SK-N-SH (cell line): ENCODE measurements at regions not wholly inside any gene's neighbourhood (a gene's known extent, or its start where the extent isn't known, plus 50 kb on each side); places are given as distances from the start of the nearest gene placed in this dataset.

Experiments
- CTCF ChIA-PET: fragments of 300-600, 350-600 bp; formaldehyde crosslinking; extraction: SDS; loops from one replicate; lab custom pipeline; 2021; lab: Yijun Ruan, JAX
- POLR2A ChIA-PET: fragments of 350-600 bp; sonication (Branson Sonifier 250); formaldehyde crosslinking; extraction: SDS; loops from one replicate; lab custom pipeline; 2020; ENCODE audit warnings: antibody characterized with exemption, inconsistent platforms; lab: Yijun Ruan, JAX
- DNase-seq: peaks from one replicate; pipeline ENCODE4 v3.0.0; 2012
- H2AFZ ChIP-seq: fragments of 200-600 bp; sonication (generic); 2 replicates; pipeline ENCODE4 v1.8.1; 2016; ENCODE audit warnings: antibody characterized with exemption, mild to moderate bottlenecking, low read depth
- H3F3A ChIP-seq: fragments of 200-600 bp; sonication (generic); replicated peaks from 2 replicates; pipeline ENCODE3; 2016; ENCODE audit warnings: antibody characterized with exemption, mild to moderate bottlenecking; ENCODE audit not compliant: insufficient read depth
- H3K27ac ChIP-seq, 2 experiments: fragments of 200-500 bp in 1 of 2; fragments of 200-600 bp in 1 of 2; sonication (Bioruptor generic) in 1 of 2; sonication (generic), shearing (Covaris generic) in 1 of 2; 2 replicates each; pipeline versions ENCODE4 v1.5.1 to v1.6.1; 2014 to 2016; ENCODE audit warnings: low read depth in 2 of 2, inconsistent platforms in 1 of 2, low read length in 1 of 2, mild to moderate bottlenecking in 1 of 2, mixed read lengths in 1 of 2
- H3K27me3 ChIP-seq: fragments of 200-600 bp; sonication (generic), shearing (Covaris generic); 2 replicates; pipeline ENCODE4 v1.6.1; 2016; ENCODE audit warnings: mixed run types; ENCODE audit not compliant: insufficient read depth
- H3K36me3 ChIP-seq, 2 experiments: fragments of 200-500 bp in 1 of 2; fragments of 200-600 bp in 1 of 2; sonication (Bioruptor generic) in 1 of 2; sonication (generic) in 1 of 2; replicated peaks in 1 of 2; 2 replicates each; pipeline versions ENCODE3 to v1.5.1; 2014 to 2016; ENCODE audit warnings: low read length in 1 of 2, mild to moderate bottlenecking in 1 of 2; ENCODE audit not compliant: insufficient read depth in 2 of 2, control insufficient read depth in 1 of 2
- H3K4me1 ChIP-seq, 2 experiments: fragments of 200-500 bp in 1 of 2; fragments of 200-600 bp in 1 of 2; sonication (Bioruptor generic) in 1 of 2; sonication (generic), shearing (Covaris generic) in 1 of 2; 2 replicates each; pipeline versions ENCODE4 v1.5.1 to v1.6.1; 2014 to 2016; ENCODE audit warnings: low read depth in 1 of 2, low read length in 1 of 2, mixed run types in 1 of 2; ENCODE audit not compliant: insufficient read depth in 2 of 2, control insufficient read depth in 1 of 2
- H3K4me2 ChIP-seq: fragments of 200-600 bp; sonication (generic), shearing (Covaris generic); 2 replicates; pipeline ENCODE4 v1.6.1; 2017; ENCODE audit warnings: mixed run types
- H3K4me3 ChIP-seq, 2 experiments: fragments of 200-500 bp in 1 of 2; fragments of 200-600 bp in 1 of 2; sonication (Bioruptor generic) in 1 of 2; sonication (generic), shearing (Covaris generic) in 1 of 2; 2 replicates each; pipeline versions ENCODE4 v1.5.1 to v1.8.1; 2014 to 2016; ENCODE audit warnings: low read depth in 2 of 2, inconsistent platforms in 1 of 2, low read length in 1 of 2, mild to moderate bottlenecking in 1 of 2, mixed read lengths in 1 of 2, moderate library complexity in 1 of 2
- H3K79me2 ChIP-seq: fragments of 200-600 bp; sonication (generic); 2 replicates; pipeline ENCODE4 v1.8.1; 2017; ENCODE audit warnings: mild to moderate bottlenecking; ENCODE audit not compliant: insufficient read depth
- H3K9ac ChIP-seq: fragments of 200-600 bp; sonication (generic); 2 replicates; pipeline ENCODE4 v1.6.1; 2017; ENCODE audit warnings: mixed run types
- H3K9me2 ChIP-seq: fragments of 200-600 bp; sonication (generic); 2 replicates; pipeline ENCODE4 v1.6.1; 2017; ENCODE audit warnings: mixed run types
- H3K9me3 ChIP-seq: fragments of 200-600 bp; sonication (generic); 2 replicates; pipeline ENCODE4 v1.6.1; 2017; ENCODE audit warnings: mixed run types, mild to moderate bottlenecking, moderate library complexity
- H4K20me1 ChIP-seq: fragments of 200-600 bp; sonication (generic); 2 replicates; pipeline ENCODE4 v1.6.1; 2017; ENCODE audit warnings: mild to moderate bottlenecking, mixed run types; ENCODE audit not compliant: insufficient read depth
- EP300 ChIP-seq, 2 experiments: IDR thresholded peaks; 2 replicates each; pipeline versions ENCODE4 v1.4.0 to v1.6.1; 2012; ENCODE audit warnings: borderline replicate concordance in 1 of 2, low read depth in 1 of 2, low read length in 1 of 2
- EZH2phosphoT487 ChIP-seq: fragments of 200-600 bp; sonication (generic); IDR thresholded peaks from 2 replicates; pipeline ENCODE4 v1.6.1; 2017; ENCODE audit warnings: low read depth, mixed run types, mild to moderate bottlenecking, antibody characterized with exemption, moderate library complexity, borderline replicate concordance
- FOSL2 ChIP-seq: IDR thresholded peaks from 2 replicates; pipeline ENCODE4 v1.4.0; 2012; ENCODE audit warnings: low read depth, mild to moderate bottlenecking, moderate library complexity, borderline replicate concordance
- FOXM1 ChIP-seq: IDR thresholded peaks from 2 replicates; pipeline ENCODE4 v1.4.0; 2012; ENCODE audit warnings: low read depth, mild to moderate bottlenecking
- JUND ChIP-seq: IDR thresholded peaks from 2 replicates; pipeline ENCODE4 v1.4.0; 2012
- MXI1 ChIP-seq: IDR thresholded peaks from 2 replicates; pipeline ENCODE4 v1.6.1; 2012; ENCODE audit warnings: mild to moderate bottlenecking, low read depth, low read length, improper control_type of control experiment
- NFIC ChIP-seq: IDR thresholded peaks from 2 replicates; pipeline ENCODE4 v1.4.0; 2012; ENCODE audit warnings: borderline replicate concordance
- NRF1 ChIP-seq: IDR thresholded peaks from 2 replicates; pipeline ENCODE4 v1.6.1; 2012; ENCODE audit warnings: low read depth, mild to moderate bottlenecking, low read length
- RAD21 ChIP-seq: IDR thresholded peaks from 2 replicates; pipeline ENCODE4 v1.6.1; 2012; ENCODE audit warnings: mild to moderate bottlenecking, low read length
- RCOR1 ChIP-seq: fragments of 150-350 bp; IDR thresholded peaks from 2 replicates; pipeline ENCODE4 v1.6.1; 2017; ENCODE audit warnings: antibody characterized with exemption, low read length
- REST ChIP-seq: IDR thresholded peaks from 2 replicates; pipeline ENCODE4 v1.6.1; 2012; ENCODE audit warnings: mild to moderate bottlenecking, low read depth, low read length, moderate library complexity
- RFX5 ChIP-seq: IDR thresholded peaks from 2 replicates; pipeline ENCODE4 v1.6.1; 2012; ENCODE audit warnings: mild to moderate bottlenecking, improper control_type of control experiment, low read length
- SIN3A ChIP-seq: IDR thresholded peaks from 2 replicates; pipeline ENCODE4 v1.6.1; 2012; ENCODE audit warnings: low read depth, mild to moderate bottlenecking, low read length, moderate library complexity, borderline replicate concordance
- TAF1 ChIP-seq: IDR thresholded peaks from 2 replicates; pipeline ENCODE4 v1.6.1; 2012; ENCODE audit warnings: low read depth, mild to moderate bottlenecking, low read length, moderate library complexity, borderline replicate concordance
- YY1 ChIP-seq: IDR thresholded peaks from 2 replicates; pipeline ENCODE4 v1.4.0; 2012; ENCODE audit warnings: low read depth, mild to moderate bottlenecking
- WGBS: methylation state at CpG from one replicate; pipeline ENCODE4 v1.1.6; 2017; ENCODE audit warnings: low lambda C conversion rate; 5-methylcytosine and 5-hydroxymethylcytosine counted together

- Histone ChIP-seq H3K27me3 (no peaks in the 10 kb centered on the region), H3K9me2 (no peaks in the 10 kb centered on the region), H3K27ac (no peak overlapping the region), H3K4me1 (peaks cover 19 to 42% of the 10 kb centered on the region in 2 experiments; a peak in 3 of 4 replicates), H3F3A (no peaks in the 10 kb centered on the region), H3K79me2 (no peaks in the 10 kb centered on the region)
- POLR2A ChIA-PET = no interaction called here
- TF ChIP-seq EP300 (IDR thresholded peaks at IDR 0.05; ENCODE audit: borderline replicate concordance in 1 of 2, low read depth in 1 of 2, low read length in 1 of 2) = peak in 1 of 2 experiments; percentile 13; a peak in 1 of 4 replicates
- TF ChIP-seq RFX5 = no peak
- TF ChIP-seq, all 33 proteins: peak for 1
- Histone ChIP-seq H3K9ac (no peak overlapping the region), H3K4me2 (no peak overlapping the region), H4K20me1 (no peaks in the 10 kb centered on the region), H3K36me3 (no peaks in the 10 kb centered on the region), H3K9me3 (no peaks in the 10 kb centered on the region), H3K4me3 (no peak overlapping the region), H2AFZ (0 out of 2 replicates have a peak overlapping the region, but pooled peaks have one; percentile 14)
- DNase-seq = no peak
- WGBS = 23% methylated on average over 2 of the region's 2 CpGs
- CTCF ChIA-PET = no interaction called here
Measured at GRCh38 chr15:47414207-47414606, 303.1 kb upstream of the SEMA6D start.

GRCh38 chr15:47415539-47415971 is 301.8 kb upstream of the SEMA6D start:
- Histone ChIP-seq H4K20me1 (no peaks in the 10 kb centered on the region), H3K9me3 (no peaks in the 10 kb centered on the region), H3F3A (no peaks in the 10 kb centered on the region), H3K36me3 (no peaks in the 10 kb centered on the region), H3K9me2 (no peaks in the 10 kb centered on the region), H3K4me2 (no peak overlapping the region), H3K79me2 (no peaks in the 10 kb centered on the region), H2AFZ (no peak overlapping the region), H3K9ac (no peak overlapping the region), H3K4me1 (peaks cover 19 to 38% of the 10 kb centered on the region in 2 experiments; a peak in 3 of 4 replicates), H3K4me3 (no peak overlapping the region), H3K27ac (no peak overlapping the region), H3K27me3 (no peaks in the 10 kb centered on the region)
- no peak for DNase-seq
- ChIA-PET CTCF (no interaction called here), POLR2A (no interaction called here)
- no peak for TF ChIP-seq FOSL2
- no peak for TF ChIP-seq TAF1
- no peak for TF ChIP-seq EZH2phosphoT487
- TF ChIP-seq MXI1 = no peak
- 64% methylated on average over 1 of the region's 1 CpG for WGBS

DNA sequence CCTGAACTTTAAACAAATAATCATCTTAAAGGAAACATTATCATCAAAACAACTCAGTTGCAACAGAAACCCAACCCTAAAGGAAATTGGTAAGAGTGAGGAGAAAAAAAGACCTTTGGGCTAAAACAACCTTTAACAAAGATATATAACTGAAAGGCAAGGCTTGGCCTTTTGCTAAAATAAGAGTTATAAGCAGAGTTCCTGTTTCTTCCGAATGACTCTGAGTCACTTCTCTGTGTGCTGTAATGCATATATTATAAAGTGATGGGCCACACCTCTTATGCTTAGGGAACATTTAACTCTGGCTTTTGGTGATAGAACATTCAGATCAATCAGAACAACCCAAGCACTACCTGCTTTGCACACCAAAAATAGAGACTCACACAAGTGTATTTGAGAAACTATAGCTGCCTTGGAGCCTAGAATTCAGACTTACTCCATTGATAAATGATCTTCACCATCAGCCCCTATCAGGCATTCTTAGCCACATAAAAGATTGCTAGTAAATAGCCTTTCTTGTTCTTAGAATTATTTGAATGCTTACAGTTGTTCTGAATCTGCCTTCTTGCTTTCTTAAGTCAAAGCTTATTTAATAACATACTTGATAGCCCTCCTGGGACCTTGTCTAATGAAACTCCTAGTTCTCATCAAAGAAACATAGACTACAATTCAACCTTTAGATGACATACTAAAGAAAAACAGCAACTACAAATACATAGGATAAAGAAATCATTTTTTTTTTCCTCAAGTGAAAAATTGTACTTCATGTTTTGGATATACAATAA is 294.2 kb upstream of the SEMA6D start:
- Histone ChIP-seq H3F3A (no peaks in the 10 kb centered on the region), H3K36me3 (no peaks in the 10 kb centered on the region), H3K27me3 (no peaks in the 10 kb centered on the region), H3K9me3 (no peaks in the 10 kb centered on the region), H3K27ac (no peak overlapping the region), H3K4me2 (no peak overlapping the region), H3K4me1 (peaks cover 0 to 10% of the 10 kb centered on the region in 2 experiments; a peak in 2 of 4 replicates), H4K20me1 (no peaks in the 10 kb centered on the region), H3K79me2 (no peaks in the 10 kb centered on the region), H3K4me3 (no peak overlapping the region), H2AFZ (no peak overlapping the region)
- WGBS = 50% methylated on average over 1 of the region's 1 CpG
- CTCF ChIA-PET = no interaction called here
- POLR2A ChIA-PET = no interaction called here
- DNase-seq = no peak
- TF ChIP-seq REST (no peak), FOXM1 (no peak), SIN3A (no peak), NFIC (no peak), JUND (no peak), EZH2phosphoT487 (no peak), RAD21 (no peak), RCOR1 (no peak), YY1 (no peak), NRF1 (no peak), RFX5 (no peak)
- TF ChIP-seq, all 33 proteins: peak for 0
- Histone ChIP-seq H3K9me2 (no peaks in the 10 kb centered on the region), H3K9ac (no peak overlapping the region)
